ENCODE measurements at regions not wholly inside any gene's neighbourhood (a gene's known extent, or its start where the extent isn't known, plus 50 kb on each side); places are given as distances from the start of the nearest gene placed in this dataset.

DNA sequence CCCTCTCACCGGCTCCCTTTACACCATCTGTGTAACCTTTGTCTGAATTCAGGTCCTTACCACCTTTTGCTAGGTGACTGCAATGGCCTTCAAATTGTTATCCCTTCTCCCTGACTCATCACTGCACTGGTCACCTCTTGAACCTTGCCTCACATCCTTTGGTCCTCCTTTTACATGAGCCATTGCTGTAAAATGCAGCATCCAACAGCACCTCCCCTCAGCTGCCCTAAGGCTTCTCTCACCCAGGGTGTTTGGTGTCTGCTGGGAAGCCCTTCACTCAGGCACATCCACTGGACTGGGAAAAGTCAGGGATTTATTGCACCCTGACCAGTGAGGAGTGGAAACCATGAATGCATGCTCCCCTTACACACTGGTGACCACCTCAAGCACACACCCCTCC is 192.5 kb upstream of the GATB start:
- no peaks in the 10 kb centered on the region for H3K36me3 Mint-ChIP-seq

GRCh38 chr4:151952711-151953254 is 192.0 kb upstream of the GATB start:
- Mint-ChIP-seq H3K27ac (no peak overlapping the region), H3K9me3 (peaks cover 3% of the 10 kb centered on the region), H3K4me3 (no peak overlapping the region), H3K36me3 (no peaks in the 10 kb centered on the region), H3K4me1 (peaks cover 15% of the 10 kb centered on the region), H3K27me3 (ENCODE audit: insufficient read depth, low read depth) (no peaks in the 10 kb centered on the region)
- DNase-seq (ENCODE audit: low spot score) = no peak
- no peak overlapping the region for H3K4me3 ChIP-seq
- no peaks in the 10 kb centered on the region for H3F3A ChIP-seq (ENCODE audit: low read depth)
- no peaks in the 10 kb centered on the region for H3K27me3 ChIP-seq
- H3K79me2 ChIP-seq (ENCODE audit: low read depth) = no peaks in the 10 kb centered on the region
- H3K4me2 ChIP-seq = no peak overlapping the region
- H3K9me3 ChIP-seq (ENCODE audit: low read depth) = no peaks in the 10 kb centered on the region
- H2AFZ ChIP-seq (replicated peaks) = no peak overlapping the region
- H3K36me3 ChIP-seq = no peaks in the 10 kb centered on the region
- H4K20me1 ChIP-seq (ENCODE audit: low read depth) = no peaks in the 10 kb centered on the region
- no peak overlapping the region for H3K27ac ChIP-seq
- peaks cover 12% of the 10 kb centered on the region for H3K4me1 ChIP-seq
- H3K9ac ChIP-seq = no peak overlapping the region
- TF ChIP-seq EZH2 (IDR thresholded peaks at IDR 0.05) (no peak), EZH2phosphoT487 (IDR thresholded peaks at IDR 0.05) (no peak)
- TF ChIP-seq, protein P1, sequence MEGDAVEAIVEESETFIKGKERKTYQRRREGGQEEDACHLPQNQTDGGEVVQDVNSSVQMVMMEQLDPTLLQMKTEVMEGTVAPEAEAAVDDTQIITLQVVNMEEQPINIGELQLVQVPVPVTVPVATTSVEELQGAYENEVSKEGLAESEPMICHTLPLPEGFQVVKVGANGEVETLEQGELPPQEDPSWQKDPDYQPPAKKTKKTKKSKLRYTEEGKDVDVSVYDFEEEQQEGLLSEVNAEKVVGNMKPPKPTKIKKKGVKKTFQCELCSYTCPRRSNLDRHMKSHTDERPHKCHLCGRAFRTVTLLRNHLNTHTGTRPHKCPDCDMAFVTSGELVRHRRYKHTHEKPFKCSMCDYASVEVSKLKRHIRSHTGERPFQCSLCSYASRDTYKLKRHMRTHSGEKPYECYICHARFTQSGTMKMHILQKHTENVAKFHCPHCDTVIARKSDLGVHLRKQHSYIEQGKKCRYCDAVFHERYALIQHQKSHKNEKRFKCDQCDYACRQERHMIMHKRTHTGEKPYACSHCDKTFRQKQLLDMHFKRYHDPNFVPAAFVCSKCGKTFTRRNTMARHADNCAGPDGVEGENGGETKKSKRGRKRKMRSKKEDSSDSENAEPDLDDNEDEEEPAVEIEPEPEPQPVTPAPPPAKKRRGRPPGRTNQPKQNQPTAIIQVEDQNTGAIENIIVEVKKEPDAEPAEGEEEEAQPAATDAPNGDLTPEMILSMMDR (IDR thresholded peaks at IDR 0.05) = no peak

More for the DNA sequence above, 192.5 kb upstream of the GATB start:
- Mint-ChIP-seq H3K9me3 (no peaks in the 10 kb centered on the region), H3K27ac (no peak overlapping the region), H3K4me1 (peaks cover 16% of the 10 kb centered on the region), H3K4me3 (no peak overlapping the region), H3K27me3 (ENCODE audit: insufficient read depth, low read depth) (no peaks in the 10 kb centered on the region)
- no peaks in the 10 kb centered on the region for H3K9me3 ChIP-seq (ENCODE audit: low read depth)
- H3K4me2 ChIP-seq = no peak overlapping the region
- H3K4me1 ChIP-seq = peaks cover 14% of the 10 kb centered on the region
- H3K27me3 ChIP-seq = no peaks in the 10 kb centered on the region
- DNase-seq (ENCODE audit: low spot score) = no peak
- H3K36me3 ChIP-seq = no peaks in the 10 kb centered on the region
- no peak overlapping the region for H2AFZ ChIP-seq (replicated peaks)
- H4K20me1 ChIP-seq (ENCODE audit: low read depth) = no peaks in the 10 kb centered on the region
- H3F3A ChIP-seq (ENCODE audit: low read depth) = no peaks in the 10 kb centered on the region
- H3K79me2 ChIP-seq (ENCODE audit: low read depth) = no peaks in the 10 kb centered on the region
- no peak overlapping the region for H3K4me3 ChIP-seq
- TF ChIP-seq, protein P1 (IDR thresholded peaks at IDR 0.05) = no peak
- TF ChIP-seq EZH2 (IDR thresholded peaks at IDR 0.05) (no peak), EZH2phosphoT487 (IDR thresholded peaks at IDR 0.05) (no peak)
- no peak overlapping the region for H3K27ac ChIP-seq
- no peak overlapping the region for H3K9ac ChIP-seq

DNA sequence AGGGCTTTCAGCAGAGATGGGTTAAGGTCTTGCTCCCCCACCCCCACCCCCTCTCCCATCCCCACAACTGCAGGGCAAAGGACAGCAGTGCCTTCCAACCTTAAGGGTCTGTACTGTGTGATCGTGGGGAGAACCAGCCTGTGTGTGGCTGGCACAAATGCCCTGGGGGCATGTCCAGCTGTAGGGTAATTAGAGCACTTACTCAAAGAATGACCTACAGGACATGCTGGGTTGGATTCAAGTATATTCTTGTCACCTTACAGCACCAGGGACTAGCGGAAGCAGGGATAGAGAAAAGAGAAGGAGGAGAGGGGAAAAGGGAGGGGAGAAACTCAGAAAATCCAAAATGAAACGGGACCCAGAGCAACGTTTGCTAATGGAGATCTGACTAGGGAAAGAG is 191.3 kb upstream of the GATB start:
- no peaks in the 10 kb centered on the region for H4K20me1 ChIP-seq (ENCODE audit: low read depth)
- no peak overlapping the region for H3K27ac Mint-ChIP-seq
- H3K4me3 ChIP-seq = no peak overlapping the region
- DNase-seq (ENCODE audit: low spot score) = no peak
- TF ChIP-seq, protein P1 (IDR thresholded peaks at IDR 0.05) = no peak
- TF ChIP-seq EZH2 (IDR thresholded peaks at IDR 0.05) = no peak
- no peaks in the 10 kb centered on the region for H3K36me3 Mint-ChIP-seq
- H3K4me2 ChIP-seq = no peak overlapping the region
- no peak overlapping the region for H2AFZ ChIP-seq (replicated peaks)
- no peaks in the 10 kb centered on the region for H3K79me2 ChIP-seq (ENCODE audit: low read depth)
- no peaks in the 10 kb centered on the region for H3F3A ChIP-seq (ENCODE audit: low read depth)
- H3K4me1 Mint-ChIP-seq = peaks cover 9% of the 10 kb centered on the region
- H3K36me3 ChIP-seq = no peaks in the 10 kb centered on the region
- no peak overlapping the region for H3K4me3 Mint-ChIP-seq
- no peaks in the 10 kb centered on the region for H3K9me3 ChIP-seq (ENCODE audit: low read depth)
- no peak overlapping the region for H3K27ac ChIP-seq
- H3K9me3 Mint-ChIP-seq = peaks cover 9% of the 10 kb centered on the region
- H3K4me1 ChIP-seq = peaks cover 6% of the 10 kb centered on the region
- no peak overlapping the region for H3K9ac ChIP-seq
- no peaks in the 10 kb centered on the region for H3K27me3 ChIP-seq
- peaks cover 1% of the 10 kb centered on the region for H3K27me3 Mint-ChIP-seq (ENCODE audit: insufficient read depth, low read depth)
